ENCODE measurements at regions not wholly inside any gene's neighbourhood (a gene's known extent, or its start where the extent isn't known, plus 50 kb on each side); places are given as distances from the start of the nearest gene placed in this dataset.
A peak's percentile ranks its signal among the peaks of the same experiment; 100 is the strongest.

GRCh38 chr6:98777762-98778161 is 56.6 kb upstream of the POU3F2 start (continued):
- no peak for TF ChIP-seq ZBTB40 (IDR thresholded peaks at IDR 0.05; ENCODE audit: borderline replicate concordance)
- no peak for TF ChIP-seq RBBP5 (conservative IDR thresholded peaks at IDR 0.05)
- no peak for TF ChIP-seq KDM1A (IDR thresholded peaks at IDR 0.05; ENCODE audit: borderline replicate concordance)
- TF ChIP-seq MTA3 (IDR thresholded peaks at IDR 0.05; ENCODE audit: borderline replicate concordance, low read length): no peak
- TF ChIP-seq ZNF274 (IDR thresholded peaks at IDR 0.05; ENCODE audit: insufficient read depth, insufficient read length): no peak
- TF ChIP-seq MLLT1 (IDR thresholded peaks at IDR 0.05): no peak
- TF ChIP-seq ZBED1 (IDR thresholded peaks at IDR 0.05; ENCODE audit: borderline replicate concordance): no peak
- no peak for TF ChIP-seq NR2F1 (conservative IDR thresholded peaks at IDR 0.05)
- no peak for TF ChIP-seq NBN (IDR thresholded peaks at IDR 0.05)
- TF ChIP-seq FOXM1 (IDR thresholded peaks at IDR 0.05; ENCODE audit: low read depth, low read length): peak; percentile 47; the same call in 1 of the 2 replicates
- no peak for TF ChIP-seq SUPT20H (IDR thresholded peaks at IDR 0.05; ENCODE audit: borderline replicate concordance, control insufficient read depth, low read depth, low read length)
- TF ChIP-seq JUNB (IDR thresholded peaks at IDR 0.05): peak; percentile 85
- TF ChIP-seq NRF1 (conservative IDR thresholded peaks at IDR 0.05; ENCODE audit: low read depth, low read length): no peak
- peak; percentile 49 for TF ChIP-seq PKNOX1 (IDR thresholded peaks at IDR 0.05)
- TF ChIP-seq HSF1 (IDR thresholded peaks at IDR 0.05; ENCODE audit: low read depth, low read length): no peak
- peak; percentile 42; the same call in 1 of the 2 replicates for TF ChIP-seq EED (IDR thresholded peaks at IDR 0.05; ENCODE audit: low read depth)
- TF ChIP-seq NR2C1 (IDR thresholded peaks at IDR 0.05): no peak
- TF ChIP-seq SMARCA5 (IDR thresholded peaks at IDR 0.05): no peak
- TF ChIP-seq ESRRA (IDR thresholded peaks at IDR 0.05; ENCODE audit: low read length): no peak
- TF ChIP-seq SMAD5 (IDR thresholded peaks at IDR 0.05; ENCODE audit: low read depth): no peak
- TF ChIP-seq NFYB (IDR thresholded peaks at IDR 0.05; ENCODE audit: insufficient read depth, low read depth, low read length): no peak
- TF ChIP-seq ZNF24 (IDR thresholded peaks at IDR 0.05): no peak
- no peak for TF ChIP-seq ZNF217 (IDR thresholded peaks at IDR 0.05)
- TF ChIP-seq USF1 (IDR thresholded peaks at IDR 0.05; ENCODE audit: borderline replicate concordance, extremely low read length, insufficient read depth, low read depth, low read length): no peak
- 0 out of 2 replicates have a peak, but pooled peaks have one; percentile 48 for TF ChIP-seq ATF7 (IDR thresholded peaks at IDR 0.05; ENCODE audit: low read depth)
- TF ChIP-seq SREBF1 (IDR thresholded peaks at IDR 0.05; ENCODE audit: low read length): 0 out of 2 replicates have a peak, but pooled peaks have one; percentile 15

Measured in GM12878 (cell line).